ENCODE measurements at regions not wholly inside any gene's neighbourhood (a gene's known extent, or its start where the extent isn't known, plus 50 kb on each side); places are given as distances from the start of the nearest gene placed in this dataset.

DNA sequence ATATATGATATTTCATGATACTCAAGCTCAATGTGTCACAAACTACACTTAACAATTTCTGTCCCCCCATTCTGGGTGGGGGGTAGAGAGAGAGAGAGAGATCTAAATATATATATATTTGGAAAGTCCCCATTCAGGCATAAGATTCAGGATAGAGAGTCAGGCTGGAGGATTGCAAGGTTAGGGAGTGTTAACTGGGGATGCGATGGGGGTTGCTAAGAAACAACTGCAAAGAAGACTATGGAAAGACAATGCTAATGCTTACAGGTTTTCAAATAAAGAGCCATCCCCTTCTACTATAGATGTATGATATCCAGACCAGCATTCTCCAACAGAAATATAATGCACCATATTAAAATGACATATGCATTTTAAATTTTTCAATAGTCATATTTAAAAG, 79.2 kb upstream of the OR5AK2 start:
- H3K9me3 ChIP-seq (ENCODE audit: insufficient read depth, low read length), result no peaks in the 10 kb centered on the region
- no peak for TF ChIP-seq EZH2phosphoT487 (conservative IDR thresholded peaks at IDR 0.05; ENCODE audit: low read length)
- TF ChIP-seq, protein P1, sequence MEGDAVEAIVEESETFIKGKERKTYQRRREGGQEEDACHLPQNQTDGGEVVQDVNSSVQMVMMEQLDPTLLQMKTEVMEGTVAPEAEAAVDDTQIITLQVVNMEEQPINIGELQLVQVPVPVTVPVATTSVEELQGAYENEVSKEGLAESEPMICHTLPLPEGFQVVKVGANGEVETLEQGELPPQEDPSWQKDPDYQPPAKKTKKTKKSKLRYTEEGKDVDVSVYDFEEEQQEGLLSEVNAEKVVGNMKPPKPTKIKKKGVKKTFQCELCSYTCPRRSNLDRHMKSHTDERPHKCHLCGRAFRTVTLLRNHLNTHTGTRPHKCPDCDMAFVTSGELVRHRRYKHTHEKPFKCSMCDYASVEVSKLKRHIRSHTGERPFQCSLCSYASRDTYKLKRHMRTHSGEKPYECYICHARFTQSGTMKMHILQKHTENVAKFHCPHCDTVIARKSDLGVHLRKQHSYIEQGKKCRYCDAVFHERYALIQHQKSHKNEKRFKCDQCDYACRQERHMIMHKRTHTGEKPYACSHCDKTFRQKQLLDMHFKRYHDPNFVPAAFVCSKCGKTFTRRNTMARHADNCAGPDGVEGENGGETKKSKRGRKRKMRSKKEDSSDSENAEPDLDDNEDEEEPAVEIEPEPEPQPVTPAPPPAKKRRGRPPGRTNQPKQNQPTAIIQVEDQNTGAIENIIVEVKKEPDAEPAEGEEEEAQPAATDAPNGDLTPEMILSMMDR (IDR thresholded peaks at IDR 0.05; ENCODE audit: insufficient read depth, low read length, poor library complexity, severe bottlenecking), result no peak

DNA sequence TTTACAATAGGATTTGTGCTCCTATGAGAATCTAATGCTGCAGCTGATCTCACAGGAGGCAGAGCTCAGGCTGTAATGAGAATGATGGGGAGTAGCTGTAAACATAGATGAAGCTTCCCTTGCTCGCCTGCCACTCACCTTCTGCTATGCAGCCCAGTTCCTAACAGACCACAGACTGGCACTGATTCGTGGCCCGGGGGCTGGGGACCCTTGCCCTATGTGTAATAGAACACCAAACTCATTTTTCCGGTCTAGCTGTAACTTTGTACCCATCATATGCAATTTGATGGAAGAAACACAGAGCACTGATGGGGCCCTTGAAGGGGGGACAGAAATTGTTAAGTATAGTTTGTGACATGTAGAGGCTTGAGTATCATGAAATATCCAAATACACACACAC, 79.6 kb upstream of the OR5AK2 start:
- no peak overlapping the region for H3K27ac ChIP-seq (ENCODE audit: low read depth, low read length)
- TF ChIP-seq, protein P1 (IDR thresholded peaks at IDR 0.05; ENCODE audit: insufficient read depth, low read length, poor library complexity, severe bottlenecking), result no peak
- TF ChIP-seq EZH2phosphoT487 (conservative IDR thresholded peaks at IDR 0.05; ENCODE audit: low read length), result no peak

More for the DNA sequence above, 79.2 kb upstream of the OR5AK2 start:
- no peaks in the 10 kb centered on the region for H3K27me3 ChIP-seq (ENCODE audit: low read length)
- H2AFZ ChIP-seq (ENCODE audit: low read depth, low read length, severe bottlenecking), result no peak overlapping the region
- H3K9ac ChIP-seq (ENCODE audit: low read length), result no peak overlapping the region
- H3K36me3 ChIP-seq (ENCODE audit: low read length), result no peaks in the 10 kb centered on the region
- no peak overlapping the region for H3K4me3 ChIP-seq (ENCODE audit: insufficient read depth, low read length, poor library complexity, severe bottlenecking)
- no peak overlapping the region for H3K27ac ChIP-seq (ENCODE audit: low read depth, low read length)
- H3K4me2 ChIP-seq (ENCODE audit: low read depth, low read length, poor library complexity, severe bottlenecking), result no peak overlapping the region
- no peaks in the 10 kb centered on the region for H4K20me1 ChIP-seq (ENCODE audit: low read depth, low read length)
- H3F3A ChIP-seq (ENCODE audit: insufficient read depth), result no peaks in the 10 kb centered on the region
- H3K79me2 ChIP-seq (ENCODE audit: insufficient read depth, low read length), result no peaks in the 10 kb centered on the region
- H3K9me2 ChIP-seq (replicated peaks; ENCODE audit: insufficient read depth, low read length), result no peaks in the 10 kb centered on the region

DNA sequence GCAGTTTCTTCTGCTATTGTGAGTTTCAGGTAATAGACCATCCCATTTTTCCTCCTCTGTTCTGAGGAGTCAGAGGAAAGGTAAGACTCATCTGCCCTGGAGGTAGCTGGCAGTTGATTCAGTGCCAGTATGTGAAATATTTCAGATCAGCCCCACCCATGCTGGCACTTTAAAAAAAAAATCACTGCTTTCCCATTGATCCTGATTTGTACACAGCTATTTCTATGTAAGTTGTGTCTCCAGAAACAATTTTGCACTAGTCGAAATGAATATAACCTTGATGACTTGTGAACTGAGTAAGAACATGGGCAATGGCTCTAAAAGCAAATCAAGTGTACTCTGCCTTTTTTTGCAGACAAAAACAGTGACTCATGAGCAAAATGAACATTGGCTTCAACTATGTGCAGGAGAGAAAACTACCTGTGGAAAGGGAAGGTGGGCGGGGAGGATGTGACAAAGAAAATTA, 82.0 kb upstream of the OR5AK2 start:
- no peaks in the 10 kb centered on the region for H3F3A ChIP-seq (ENCODE audit: insufficient read depth)
- no peak overlapping the region for H3K9ac ChIP-seq (ENCODE audit: low read length)
- no peak overlapping the region for H3K4me3 ChIP-seq (ENCODE audit: insufficient read depth, low read length, poor library complexity, severe bottlenecking)

More for the DNA sequence above, 79.6 kb upstream of the OR5AK2 start:
- Histone ChIP-seq H3K36me3 (ENCODE audit: low read length) (no peaks in the 10 kb centered on the region), H4K20me1 (ENCODE audit: low read depth, low read length) (no peaks in the 10 kb centered on the region), H2AFZ (ENCODE audit: low read depth, low read length, severe bottlenecking) (no peak overlapping the region), H3K27me3 (ENCODE audit: low read length) (no peaks in the 10 kb centered on the region), H3K9me3 (ENCODE audit: insufficient read depth, low read length) (no peaks in the 10 kb centered on the region), H3K4me2 (ENCODE audit: low read depth, low read length, poor library complexity, severe bottlenecking) (no peak overlapping the region), H3F3A (ENCODE audit: insufficient read depth) (no peaks in the 10 kb centered on the region), H3K9me2 (replicated peaks; ENCODE audit: insufficient read depth, low read length) (no peaks in the 10 kb centered on the region), H3K79me2 (ENCODE audit: insufficient read depth, low read length) (no peaks in the 10 kb centered on the region), H3K4me3 (ENCODE audit: insufficient read depth, low read length, poor library complexity, severe bottlenecking) (no peak overlapping the region), H3K9ac (ENCODE audit: low read length) (no peak overlapping the region)

More for the DNA sequence above, 82.0 kb upstream of the OR5AK2 start:
- TF ChIP-seq EZH2phosphoT487 (conservative IDR thresholded peaks at IDR 0.05; ENCODE audit: low read length), result no peak
- TF ChIP-seq, protein P1 (IDR thresholded peaks at IDR 0.05; ENCODE audit: insufficient read depth, low read length, poor library complexity, severe bottlenecking), result no peak
- Histone ChIP-seq H3K4me2 (ENCODE audit: low read depth, low read length, poor library complexity, severe bottlenecking) (no peak overlapping the region), H3K36me3 (ENCODE audit: low read length) (no peaks in the 10 kb centered on the region), H3K9me2 (replicated peaks; ENCODE audit: insufficient read depth, low read length) (no peaks in the 10 kb centered on the region), H3K27me3 (ENCODE audit: low read length) (no peaks in the 10 kb centered on the region), H4K20me1 (ENCODE audit: low read depth, low read length) (no peaks in the 10 kb centered on the region), H2AFZ (ENCODE audit: low read depth, low read length, severe bottlenecking) (no peak overlapping the region), H3K9me3 (ENCODE audit: insufficient read depth, low read length) (no peaks in the 10 kb centered on the region), H3K79me2 (ENCODE audit: insufficient read depth, low read length) (no peaks in the 10 kb centered on the region), H3K27ac (ENCODE audit: low read depth, low read length) (no peak overlapping the region)

All from SU-DHL-6 (cell line).